PC-9 (cell line): ENCODE measurements at regions not wholly inside any gene's neighbourhood (a gene's known extent, or its start where the extent isn't known, plus 50 kb on each side); places are given as distances from the start of the nearest gene placed in this dataset.

ENCODE experiments used
- BruUV-seq: library from RNA; stranded (reverse); fragments of 400-500 nt; replicated peaks from 2 replicates; lab custom pipeline; 2021; lab: Mats Ljungman, UMichigan
- CTCF ChIA-PET: fragments of 300-600 bp; sonication (Branson Sonifier 250); formaldehyde crosslinking; loops from one replicate; lab custom pipeline; 2022; ENCODE audit warnings: antibody characterized with exemption; lab: Charles Lee
- POLR2A ChIA-PET: fragments of 300-600 bp; sonication (Branson Sonifier 250); formaldehyde crosslinking; loops from one replicate; lab custom pipeline; 2022; ENCODE audit warnings: antibody characterized with exemption; ENCODE audit not compliant: unreplicated experiment; lab: Charles Lee
- DNase-seq, 2 experiments: peaks; one replicate each; pipeline versions ENCODE4 v3.0.0 to v3.0.0-alpha.2; 2015 to 2022; ENCODE audit warnings: mixed read lengths in 1 of 2
- H2AFZ ChIP-seq: fragments of 200-600 bp; sonication (generic); 2 replicates; pipeline ENCODE4 v1.8.1; 2017; ENCODE audit warnings: antibody characterized with exemption
- H3F3A ChIP-seq: fragments of 200-600 bp; sonication (generic); 2 replicates; pipeline ENCODE4 v1.8.1; 2017; ENCODE audit warnings: antibody characterized with exemption, mild to moderate bottlenecking, low read depth; ENCODE audit not compliant: insufficient read depth
- H3K27ac ChIP-seq: fragments of 200-600 bp; sonication (generic); 2 replicates; pipeline ENCODE4 v1.6.1; 2016; ENCODE audit warnings: mixed run types
- H3K27me3 ChIP-seq: fragments of 200-600 bp; sonication (generic); 2 replicates; pipeline ENCODE4 v1.6.1; 2016; ENCODE audit warnings: low read depth, mixed run types; ENCODE audit not compliant: insufficient read depth
- H3K36me3 ChIP-seq: fragments of 200-600 bp; sonication (generic); 2 replicates; pipeline ENCODE4 v1.6.1; 2016; ENCODE audit warnings: low read depth, mixed run types
- H3K4me1 ChIP-seq: fragments of 200-600 bp; sonication (generic); replicated peaks from 2 replicates; pipeline ENCODE4 v1.6.1; 2016; ENCODE audit warnings: mixed run types; ENCODE audit not compliant: insufficient read depth
- H3K4me2 ChIP-seq: fragments of 200-600 bp; sonication (generic); 2 replicates; pipeline ENCODE4 v1.6.1; 2017; ENCODE audit warnings: mixed run types
- H3K4me3 ChIP-seq: fragments of 200-600 bp; sonication (generic); 2 replicates; pipeline ENCODE4 v1.6.1; 2016; ENCODE audit warnings: mixed run types
- H3K79me2 ChIP-seq: fragments of 200-600 bp; sonication (generic); 2 replicates; pipeline ENCODE4 v1.6.1; 2017; ENCODE audit warnings: low read depth, mixed run types
- H3K9me2 ChIP-seq: fragments of 200-600 bp; sonication (generic); 2 replicates; pipeline ENCODE4 v1.8.1; 2017; ENCODE audit warnings: mild to moderate bottlenecking; ENCODE audit not compliant: insufficient read depth
- H3K9me3 ChIP-seq: fragments of 200-600 bp; sonication (generic); 2 replicates; pipeline ENCODE4 v1.8.1; 2016; ENCODE audit warnings: low read depth; ENCODE audit not compliant: insufficient read depth
- H4K20me1 ChIP-seq: fragments of 200-600 bp; sonication (generic); 2 replicates; pipeline ENCODE4 v1.8.1; 2017; ENCODE audit not compliant: insufficient read depth
- EZH2 ChIP-seq: fragments of 200-600 bp; sonication (generic); IDR thresholded peaks from 2 replicates; pipeline ENCODE4 v1.8.0; 2017; ENCODE audit warnings: antibody characterized with exemption, low read depth
- intact Hi-C: fragments of 100-400 bp; cut with micrococcal nuclease; formaldehyde crosslinking; loops from one replicate; pipeline ENCODE4 v1.10.0; 2022; ENCODE audit not compliant: unreplicated experiment
- TF ChIP-seq, protein P1 (sequence below): fragments of 200-600 bp; sonication (generic); conservative IDR thresholded peaks from 2 replicates; pipeline ENCODE4 v1.6.1; 2017; ENCODE audit warnings: mixed run types, antibody characterized with exemption, mild to moderate bottlenecking, moderate library complexity

DNA sequence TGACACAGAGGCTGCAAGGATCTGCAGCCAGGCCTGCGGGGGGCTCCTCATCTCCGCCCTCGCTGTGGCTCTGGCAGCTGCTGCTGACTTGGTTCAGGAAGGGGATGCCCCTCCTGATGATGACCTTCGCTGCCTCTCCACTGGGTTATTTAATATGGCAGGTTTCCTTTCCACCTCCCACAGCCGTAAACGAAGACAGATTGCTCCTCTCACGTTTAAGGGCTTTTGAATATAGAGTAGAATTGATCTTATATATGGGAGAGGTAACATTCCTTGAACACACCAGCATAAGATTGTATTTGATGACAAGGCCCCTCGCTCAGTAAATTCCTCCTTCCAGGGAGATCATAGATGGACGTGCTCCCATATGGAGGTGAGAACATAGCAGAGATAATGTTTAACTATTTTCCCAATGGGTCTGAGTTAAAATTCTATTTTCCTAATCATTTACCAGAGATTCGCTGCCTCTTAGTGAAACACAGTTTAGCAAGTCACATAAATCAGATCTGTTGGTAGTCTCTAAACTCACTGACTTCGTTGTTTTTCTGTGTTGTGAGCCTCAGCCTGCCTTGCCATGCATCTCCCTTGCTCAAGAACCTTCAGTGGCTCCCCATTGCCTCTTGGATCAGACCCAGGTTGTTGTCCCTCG lies 88.5 kb upstream of the AJAP1 start:
- no peak for DNase-seq
- H3K4me3 ChIP-seq: no peak overlapping the region
- ChIA-PET POLR2A (no interaction called here), CTCF (no interaction called here)
- no peak overlapping the region for H3K27ac ChIP-seq
- H3K36me3 ChIP-seq: no peaks in the 10 kb centered on the region
- H4K20me1 ChIP-seq: no peaks in the 10 kb centered on the region
- no peaks in the 10 kb centered on the region for H3K4me1 ChIP-seq
- H3F3A ChIP-seq: no peaks in the 10 kb centered on the region
- intact Hi-C loops: no loop called here
- H3K9me2 ChIP-seq: no peaks in the 10 kb centered on the region
- BruUV-seq: no TSS peak
- H3K9me3 ChIP-seq: no peaks in the 10 kb centered on the region
- H3K4me2 ChIP-seq: no peak overlapping the region
- TF ChIP-seq, protein P1, sequence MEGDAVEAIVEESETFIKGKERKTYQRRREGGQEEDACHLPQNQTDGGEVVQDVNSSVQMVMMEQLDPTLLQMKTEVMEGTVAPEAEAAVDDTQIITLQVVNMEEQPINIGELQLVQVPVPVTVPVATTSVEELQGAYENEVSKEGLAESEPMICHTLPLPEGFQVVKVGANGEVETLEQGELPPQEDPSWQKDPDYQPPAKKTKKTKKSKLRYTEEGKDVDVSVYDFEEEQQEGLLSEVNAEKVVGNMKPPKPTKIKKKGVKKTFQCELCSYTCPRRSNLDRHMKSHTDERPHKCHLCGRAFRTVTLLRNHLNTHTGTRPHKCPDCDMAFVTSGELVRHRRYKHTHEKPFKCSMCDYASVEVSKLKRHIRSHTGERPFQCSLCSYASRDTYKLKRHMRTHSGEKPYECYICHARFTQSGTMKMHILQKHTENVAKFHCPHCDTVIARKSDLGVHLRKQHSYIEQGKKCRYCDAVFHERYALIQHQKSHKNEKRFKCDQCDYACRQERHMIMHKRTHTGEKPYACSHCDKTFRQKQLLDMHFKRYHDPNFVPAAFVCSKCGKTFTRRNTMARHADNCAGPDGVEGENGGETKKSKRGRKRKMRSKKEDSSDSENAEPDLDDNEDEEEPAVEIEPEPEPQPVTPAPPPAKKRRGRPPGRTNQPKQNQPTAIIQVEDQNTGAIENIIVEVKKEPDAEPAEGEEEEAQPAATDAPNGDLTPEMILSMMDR: no peak
- TF ChIP-seq EZH2: no peak
- no peak overlapping the region for H2AFZ ChIP-seq
- no peaks in the 10 kb centered on the region for H3K79me2 ChIP-seq
- H3K27me3 ChIP-seq: peaks cover 8% of the 10 kb centered on the region; the same call in 1 of the 2 replicates

DNA sequence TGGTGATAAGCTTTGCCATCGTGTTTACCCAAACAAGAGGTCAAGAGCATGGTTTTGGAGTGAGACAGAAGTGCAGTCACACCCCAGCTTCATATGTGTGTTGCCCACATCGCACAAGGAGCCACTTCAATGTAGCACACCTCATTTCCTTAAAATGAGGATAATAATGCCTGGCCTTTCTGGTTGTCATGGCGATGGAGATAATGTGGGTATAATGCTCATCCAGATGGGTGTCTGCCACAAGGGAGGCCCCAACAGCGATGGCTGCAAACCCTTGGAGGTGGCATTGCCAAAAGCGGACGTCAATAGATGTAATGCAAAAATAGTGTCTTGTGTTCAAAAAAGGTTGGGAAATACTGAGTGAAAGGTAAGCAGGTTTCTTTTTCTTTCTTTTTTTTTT lies 83.1 kb upstream of the AJAP1 start:
- no peak for TF ChIP-seq EZH2
- TF ChIP-seq, protein P1: no peak
- H3K4me1 ChIP-seq: no peaks in the 10 kb centered on the region
- no peak overlapping the region for H3K4me2 ChIP-seq
- no peak overlapping the region for H2AFZ ChIP-seq
- H4K20me1 ChIP-seq: no peaks in the 10 kb centered on the region
- H3K9me3 ChIP-seq: no peaks in the 10 kb centered on the region
- H3F3A ChIP-seq: no peaks in the 10 kb centered on the region
- ChIA-PET CTCF (no interaction called here), POLR2A (no interaction called here)
- intact Hi-C loops: no loop called here
- no peaks in the 10 kb centered on the region for H3K9me2 ChIP-seq
- H3K27ac ChIP-seq: no peak overlapping the region
- H3K36me3 ChIP-seq: no peaks in the 10 kb centered on the region
- DNase-seq: no peak
- 0 out of 2 replicates have a peak, but pooled peaks cover 5% of the 10 kb centered on the region for H3K27me3 ChIP-seq
- H3K4me3 ChIP-seq: no peak overlapping the region
- no peaks in the 10 kb centered on the region for H3K79me2 ChIP-seq
- BruUV-seq: no TSS peak

DNA sequence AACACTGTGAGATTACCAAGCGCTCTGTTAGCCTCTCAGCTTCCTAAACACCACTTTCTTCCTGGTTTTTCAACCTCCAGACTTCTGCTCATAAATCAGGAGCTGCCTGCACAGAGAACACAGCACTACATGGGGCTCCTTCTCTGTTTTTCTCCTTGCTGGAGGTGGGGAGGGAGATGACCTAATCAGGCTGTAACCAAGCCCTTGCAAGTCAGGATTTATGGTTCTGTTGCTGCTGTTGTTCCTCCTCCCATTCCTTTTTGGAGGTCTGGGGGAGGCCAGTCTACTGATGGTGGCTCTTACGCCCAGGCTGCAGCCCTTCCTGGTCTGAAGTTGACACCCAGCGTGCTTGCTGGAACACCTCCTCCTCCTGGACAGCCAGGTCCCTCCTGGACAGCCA lies 80.9 kb upstream of the AJAP1 start:
- BruUV-seq: no TSS peak
- intact Hi-C loops: no loop called here
- Histone ChIP-seq H3F3A (no peaks in the 10 kb centered on the region), H3K4me1 (no peaks in the 10 kb centered on the region), H4K20me1 (no peaks in the 10 kb centered on the region), H3K27ac (no peak overlapping the region), H3K27me3 (0 out of 2 replicates have a peak, but pooled peaks cover 5% of the 10 kb centered on the region), H3K4me2 (no peak overlapping the region), H3K79me2 (no peaks in the 10 kb centered on the region), H3K9me3 (no peaks in the 10 kb centered on the region), H3K9me2 (no peaks in the 10 kb centered on the region), H2AFZ (no peak overlapping the region), H3K36me3 (no peaks in the 10 kb centered on the region), H3K4me3 (no peak overlapping the region)
- ChIA-PET POLR2A (no interaction called here), CTCF (no interaction called here)
- TF ChIP-seq, protein P1: no peak
- TF ChIP-seq EZH2: no peak
- no peak for DNase-seq
